Inflammatory macrophage treated with lipopolysaccharide for 4 hours (primary cell): ENCODE measurements at regions not wholly inside any gene's neighbourhood (a gene's known extent, or its start where the extent isn't known, plus 50 kb on each side); places are given as distances from the start of the nearest gene placed in this dataset.
A peak's percentile ranks its signal among the peaks of the same experiment; 100 is the strongest.

ENCODE experiments used
- DNase-seq: peaks from one replicate; pipeline ENCODE4 v3.0.0-alpha.2; 2020

DNA sequence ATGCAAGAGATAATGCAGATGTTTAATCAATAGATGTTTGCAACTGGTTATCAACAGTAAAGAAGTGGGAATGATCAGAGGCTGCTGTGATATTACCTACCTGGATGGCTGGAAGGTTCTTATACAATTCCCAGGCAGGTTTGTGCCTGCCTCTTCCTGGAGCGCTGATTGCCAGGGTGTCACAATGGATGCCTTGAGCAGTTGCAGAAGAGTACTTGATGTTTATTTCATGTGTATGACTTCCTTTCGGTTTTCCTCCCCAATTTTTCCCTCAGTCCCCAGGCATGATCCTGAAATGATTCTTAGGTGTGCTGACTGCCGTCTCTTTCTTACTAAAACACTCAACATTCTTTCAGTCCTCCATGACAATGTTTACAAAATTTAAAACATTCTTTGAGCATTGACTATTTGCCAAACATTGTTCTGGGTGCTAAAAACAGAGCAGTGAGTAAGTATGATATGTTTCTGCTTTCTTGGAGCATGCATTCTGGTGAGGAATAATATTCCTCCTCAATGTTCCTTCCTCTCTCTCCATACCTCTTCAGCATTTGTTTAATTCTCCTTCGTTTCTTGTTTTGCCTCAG is 416.6 kb upstream of the TRIB2 start:
- no peak for DNase-seq

DNA sequence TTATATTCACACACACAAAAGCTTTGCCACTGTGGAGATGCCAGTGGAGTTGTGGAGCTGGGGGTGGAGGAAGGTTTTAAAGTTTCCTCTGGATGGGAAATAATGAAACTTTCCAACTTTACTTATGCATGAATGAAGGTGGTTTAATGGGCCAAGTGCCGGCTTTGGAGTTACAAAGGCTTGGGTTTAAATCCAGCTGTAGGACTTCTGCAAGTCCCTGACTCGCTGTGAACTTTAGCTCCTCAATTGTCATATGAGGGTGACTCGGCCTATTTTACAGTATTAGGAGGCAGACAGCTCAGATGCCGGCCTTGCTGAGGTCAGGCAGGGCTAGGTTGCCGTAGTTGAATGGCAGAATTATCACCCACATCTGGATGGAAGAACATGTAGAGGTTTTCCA is 415.8 kb upstream of the TRIB2 start:
- DNase-seq: no peak

DNA sequence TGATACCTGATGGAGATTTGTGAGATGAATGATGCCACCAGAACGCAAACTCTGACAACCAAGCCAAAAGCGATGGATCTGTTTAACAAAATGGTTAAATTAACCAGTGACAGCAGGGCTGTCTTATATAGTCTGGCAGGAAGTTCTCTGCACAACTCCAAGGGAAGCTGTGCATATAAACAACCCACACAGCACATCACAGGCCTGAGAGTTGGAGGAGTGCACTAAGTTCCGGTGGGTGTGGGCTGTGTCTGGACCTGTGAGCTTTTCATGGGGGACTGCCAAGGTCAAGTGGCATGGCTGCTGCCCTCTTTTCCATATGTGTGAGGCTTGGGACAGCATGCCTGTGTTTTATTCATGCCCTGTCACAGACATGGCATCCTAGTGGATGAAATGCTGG is 414.6 kb upstream of the TRIB2 start:
- DNase-seq: no peak

DNA sequence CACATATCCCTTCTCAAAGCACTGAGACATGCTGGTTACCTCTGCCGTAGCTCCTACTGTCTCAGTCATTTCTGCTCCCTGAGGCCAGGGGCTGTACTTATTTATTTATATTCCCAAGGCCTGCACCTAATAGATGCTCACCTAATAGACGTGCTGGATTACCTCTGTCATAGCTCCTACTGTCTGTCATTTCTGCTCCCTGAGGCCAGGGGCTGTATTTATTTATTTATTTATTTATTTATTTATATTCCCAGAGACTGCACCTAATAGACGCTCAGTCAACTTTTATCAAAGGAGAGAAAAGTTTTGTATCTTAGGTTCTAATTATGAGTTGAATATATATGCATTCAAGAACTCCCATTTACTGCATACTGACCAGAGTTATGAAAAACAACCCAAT is 414.0 kb upstream of the TRIB2 start:
- no peak for DNase-seq

DNA sequence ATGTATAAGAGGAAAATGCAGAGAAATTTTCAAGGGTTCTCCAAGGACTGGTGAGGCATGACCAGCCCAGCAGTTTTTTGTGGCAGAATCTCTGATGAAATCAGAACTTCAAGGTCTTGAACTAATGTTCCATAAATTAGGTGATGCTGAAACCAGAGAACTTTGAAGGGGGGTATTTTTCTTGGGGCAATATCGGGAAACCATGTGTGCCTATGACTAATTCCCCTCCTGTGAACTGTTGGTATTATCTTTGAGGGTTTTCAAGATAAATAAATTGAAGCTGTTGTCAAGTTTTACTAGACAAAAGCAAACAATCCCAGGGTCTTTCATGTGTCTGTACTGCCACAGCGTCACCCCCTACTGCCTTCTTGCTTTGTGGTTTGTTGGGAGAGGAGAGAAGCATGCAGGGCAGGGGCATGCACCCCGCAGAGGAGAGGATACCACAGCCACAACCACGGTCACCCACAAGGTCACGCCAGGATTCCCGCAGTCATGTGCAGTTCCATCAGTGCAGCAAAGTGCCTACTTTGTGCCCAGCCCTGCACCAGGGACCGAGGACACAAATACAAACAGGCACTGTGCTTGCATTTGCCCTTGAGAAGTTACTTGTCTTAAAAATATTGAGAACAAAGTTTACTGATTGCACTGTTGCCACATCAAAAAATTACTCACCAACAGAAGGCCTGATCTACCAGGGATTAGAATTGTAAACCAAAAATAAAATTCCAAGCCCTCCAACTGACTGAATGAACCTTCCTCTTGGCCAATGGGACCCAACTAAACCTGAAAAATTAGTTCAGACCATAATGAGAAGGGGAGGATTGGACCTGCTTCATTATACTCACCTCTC is 413.3 kb upstream of the TRIB2 start:
- DNase-seq: no peak

DNA sequence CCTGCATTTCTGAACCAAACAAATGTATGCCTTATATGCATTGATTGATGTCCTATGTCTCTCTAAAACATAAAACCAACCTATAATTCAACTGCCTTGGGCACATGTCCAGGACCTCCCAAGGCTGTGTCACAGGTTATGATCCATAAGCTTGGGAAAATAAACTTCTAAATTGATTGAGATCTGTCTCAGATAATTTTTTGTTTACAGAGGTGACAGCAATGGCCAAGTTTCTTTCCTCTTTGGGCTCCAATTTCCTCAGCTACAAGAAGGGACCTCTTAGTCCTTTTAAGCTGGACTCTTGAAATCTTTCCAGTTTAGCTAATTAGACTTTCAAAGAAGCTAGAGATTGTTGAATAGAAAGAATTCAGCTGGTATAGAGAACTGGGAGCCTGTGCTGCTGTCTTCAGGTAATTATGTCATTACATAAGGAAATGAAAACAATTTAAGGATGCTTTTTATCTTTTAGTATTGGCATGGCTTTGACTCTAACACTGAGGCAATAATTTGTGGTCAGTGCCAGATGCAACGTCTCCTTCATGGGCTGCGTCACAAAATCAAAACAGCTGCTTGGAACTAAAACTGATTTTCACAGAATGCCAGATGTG is 412.1 kb upstream of the TRIB2 start:
- DNase-seq: no peak

DNA sequence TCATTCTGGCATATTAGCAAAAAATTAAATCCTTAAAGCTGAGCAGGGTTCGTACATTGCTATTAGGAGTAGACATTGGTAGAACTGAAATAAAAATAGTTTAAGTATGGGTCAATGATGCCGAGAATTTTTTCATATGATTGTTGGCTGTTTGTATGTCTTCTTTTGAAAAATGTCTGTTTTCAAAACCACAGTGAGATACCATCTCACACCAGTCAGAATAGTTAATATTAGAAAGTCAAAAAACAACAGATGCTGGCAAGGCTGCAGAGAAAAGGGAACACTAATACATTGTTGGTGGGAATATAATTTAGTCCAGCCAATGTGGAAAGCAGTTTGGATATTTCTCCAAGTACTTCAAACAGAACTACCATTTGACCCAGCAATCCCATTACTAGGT is 410.8 kb upstream of the TRIB2 start:
- DNase-seq: no peak

DNA sequence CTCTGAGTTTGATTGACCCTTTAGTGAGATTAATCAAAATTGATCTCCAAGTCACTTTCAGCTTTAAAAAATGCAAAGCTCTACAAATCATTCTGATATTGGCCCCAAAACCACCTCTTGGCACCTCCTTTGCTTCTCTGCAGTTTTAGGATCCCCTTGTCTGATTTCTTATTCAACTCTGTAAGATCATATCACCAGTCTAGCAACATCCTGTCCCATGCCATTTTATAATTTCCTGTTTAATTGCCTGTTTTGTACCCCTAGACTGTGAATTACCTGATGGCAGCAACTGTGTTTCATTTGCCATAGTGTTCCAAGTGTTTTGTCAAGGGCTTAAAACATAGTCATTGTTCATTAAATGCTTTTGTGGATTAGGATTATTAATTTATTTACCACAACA is 406.3 kb upstream of the TRIB2 start:
- DNase-seq: no peak

DNA sequence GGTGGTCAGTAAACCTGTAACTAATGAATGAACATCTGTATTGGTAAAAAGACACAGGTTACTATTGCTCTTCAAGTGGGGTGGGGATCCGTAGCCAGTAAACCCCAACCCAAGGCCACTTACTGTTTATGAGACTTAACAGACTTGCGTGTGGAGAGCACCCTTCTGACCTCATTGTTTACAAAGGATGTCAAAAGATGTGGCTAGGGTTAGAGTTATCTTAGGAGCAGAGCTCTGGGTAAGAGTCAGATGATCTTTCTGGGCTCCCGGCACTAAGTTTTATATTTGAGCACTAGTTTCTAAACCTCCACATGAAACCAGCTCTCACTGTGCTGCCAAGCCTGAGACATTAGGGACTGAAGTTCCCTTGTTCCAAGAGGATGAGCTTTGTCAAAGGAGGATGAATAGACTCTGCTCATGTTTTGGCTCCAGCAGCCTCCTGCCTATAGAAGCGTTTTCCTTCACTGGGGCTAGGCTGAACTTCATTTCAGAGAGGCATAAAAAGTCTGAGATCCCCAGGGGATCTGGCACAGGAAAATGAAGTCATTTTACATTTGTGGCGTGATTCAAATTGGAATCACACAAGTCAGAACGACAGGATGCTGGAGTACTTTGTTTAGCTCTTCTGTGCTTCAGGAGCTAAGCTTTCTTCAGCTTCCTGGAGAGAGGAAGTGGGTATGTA is 403.1 kb upstream of the TRIB2 start:
- no peak for DNase-seq

DNA sequence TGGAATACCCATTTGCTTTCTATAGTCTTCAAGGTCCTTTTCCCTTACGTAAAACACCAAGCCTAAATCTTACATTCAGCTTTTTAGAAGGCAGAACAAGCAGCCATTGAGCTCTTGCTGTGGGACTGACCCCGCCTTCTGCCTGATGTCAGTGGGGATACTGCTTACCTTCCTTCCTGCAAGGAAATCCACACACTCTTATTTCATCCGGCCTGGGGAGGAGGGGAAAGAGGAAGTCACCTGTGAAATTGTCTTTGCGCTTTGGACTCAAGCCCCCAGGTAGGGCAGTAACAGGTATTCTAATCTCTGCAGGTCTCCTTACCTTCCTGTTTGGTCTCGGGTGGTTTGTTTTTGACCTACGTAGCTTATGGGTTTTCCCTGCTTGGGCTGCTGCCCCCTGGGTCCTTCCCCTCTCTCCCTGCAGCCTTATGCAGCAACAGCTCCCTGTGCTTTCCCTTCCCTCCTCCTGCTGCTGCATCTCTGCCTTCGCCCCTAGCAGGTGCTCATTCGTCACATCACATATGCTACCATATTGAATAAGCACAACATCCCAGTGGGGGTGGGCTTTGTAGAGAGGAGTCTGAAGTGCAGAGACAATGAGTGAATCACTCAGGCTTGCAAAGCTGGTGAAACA is 402.5 kb upstream of the TRIB2 start:
- no peak for DNase-seq

DNA sequence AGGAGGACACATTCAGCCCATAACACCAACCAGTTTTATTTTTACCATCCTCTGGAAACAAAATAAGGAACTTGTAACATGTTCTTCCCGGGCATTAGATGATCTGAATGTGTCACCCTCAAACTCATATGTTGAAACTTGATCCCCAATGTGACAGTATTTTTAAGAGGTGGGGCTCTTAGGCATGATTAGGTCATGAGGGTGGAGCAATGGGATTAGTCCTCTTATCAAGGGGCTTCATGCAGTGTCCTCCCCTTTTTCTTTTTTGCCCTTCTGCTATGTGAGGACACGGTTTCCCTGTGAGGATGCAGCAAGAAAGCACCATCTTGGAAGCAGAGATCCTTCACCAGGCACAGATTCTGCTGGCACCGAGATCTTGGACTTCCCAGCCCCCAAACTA is 401.5 kb upstream of the TRIB2 start:
- peak; percentile 26 for DNase-seq

DNA sequence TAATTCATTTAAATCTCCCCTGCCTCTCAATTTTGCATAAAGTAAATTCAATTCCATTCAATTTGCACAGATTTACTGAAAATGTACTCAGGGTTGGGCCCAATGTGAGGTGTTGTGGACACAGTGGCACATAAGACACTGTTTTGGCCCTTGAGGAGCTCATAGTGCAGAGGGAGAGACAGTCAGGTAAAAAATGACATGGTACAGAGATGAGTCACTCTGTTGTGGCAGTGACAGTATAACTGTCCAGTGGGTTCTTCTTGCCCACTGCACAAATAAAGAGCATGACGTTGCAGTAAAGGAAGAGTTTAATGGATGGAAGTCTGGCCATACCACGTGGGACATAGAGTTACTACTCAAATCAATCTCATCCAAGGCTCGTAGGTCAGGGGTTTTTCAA is 400.3 kb upstream of the TRIB2 start:
- DNase-seq: no peak

DNA sequence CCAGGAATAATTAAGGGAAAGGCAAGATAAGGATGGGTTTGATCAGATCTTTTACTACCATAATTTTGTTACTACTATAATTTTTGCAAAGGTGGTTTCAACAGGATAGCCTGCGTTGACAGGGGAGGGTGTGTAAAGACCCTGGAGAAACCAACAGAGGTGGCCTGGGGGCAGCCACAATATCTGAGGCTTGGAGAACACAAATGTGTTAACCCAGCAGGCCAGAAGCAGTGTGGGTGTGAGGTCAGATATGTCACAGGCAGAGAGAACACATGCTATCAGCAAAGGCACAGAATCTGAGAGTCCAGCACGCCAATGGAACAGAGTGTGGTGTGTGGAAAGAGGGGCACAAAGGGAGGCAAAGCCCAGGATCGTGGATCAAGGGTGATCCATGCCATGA is 399.4 kb upstream of the TRIB2 start:
- no peak for DNase-seq

DNA sequence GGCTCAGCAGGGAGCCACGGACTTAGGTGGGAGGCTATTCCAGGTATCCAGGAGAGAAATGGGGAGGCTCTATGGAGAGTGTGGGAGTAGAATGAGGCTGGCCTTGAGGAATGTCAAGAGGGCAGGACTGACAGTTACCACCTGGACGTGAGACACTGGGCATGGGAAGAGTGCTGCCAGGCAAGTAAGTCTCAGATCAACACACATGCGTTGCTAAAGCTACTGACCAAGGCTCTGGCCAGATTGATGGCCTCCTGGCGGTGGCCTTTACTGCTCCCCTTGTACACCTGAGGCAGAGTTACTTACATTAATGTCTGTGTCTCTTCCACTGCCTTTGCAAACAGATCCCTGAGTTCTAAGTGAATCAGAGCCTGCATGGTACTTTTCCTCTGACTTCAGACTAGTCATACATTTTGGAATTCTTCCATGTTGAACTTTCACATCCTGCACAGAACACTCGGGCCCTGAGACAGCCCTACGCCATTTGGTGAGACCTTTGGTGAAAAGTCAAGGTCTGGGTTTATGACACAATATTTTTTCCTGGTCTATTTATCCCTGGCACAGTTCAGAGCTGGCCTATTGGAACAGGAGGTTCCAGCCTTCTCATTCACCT is 398.8 kb upstream of the TRIB2 start:
- no peak for DNase-seq

DNA sequence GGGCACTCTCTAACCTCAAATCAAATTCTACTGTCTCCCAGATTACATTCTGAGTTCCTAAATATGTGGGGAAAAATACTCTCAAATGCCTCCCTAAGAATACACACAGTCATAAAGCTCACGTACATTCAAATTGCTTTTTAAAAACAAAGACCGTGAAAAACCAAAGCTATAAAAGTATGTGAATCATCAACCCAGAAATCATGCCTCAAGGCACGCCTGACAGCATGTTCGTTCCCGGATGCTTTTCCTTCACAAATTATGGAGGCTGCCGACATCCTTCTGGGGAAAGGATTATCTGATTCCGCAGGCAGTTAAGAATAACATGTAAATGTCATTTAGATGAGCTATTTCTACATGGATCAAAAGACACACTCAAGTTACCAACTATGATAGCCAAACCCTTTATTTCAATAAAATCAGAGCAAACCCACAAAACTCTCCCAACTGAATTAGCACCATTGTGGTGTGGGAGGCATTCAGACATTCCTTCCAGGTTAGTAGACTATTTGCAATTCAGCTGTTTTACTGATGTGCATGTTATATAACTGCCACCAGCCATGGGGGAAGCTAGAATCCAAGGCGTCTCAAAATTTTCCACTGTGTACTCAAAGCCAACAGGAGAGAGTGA is 398.2 kb upstream of the TRIB2 start:
- no peak for DNase-seq

DNA sequence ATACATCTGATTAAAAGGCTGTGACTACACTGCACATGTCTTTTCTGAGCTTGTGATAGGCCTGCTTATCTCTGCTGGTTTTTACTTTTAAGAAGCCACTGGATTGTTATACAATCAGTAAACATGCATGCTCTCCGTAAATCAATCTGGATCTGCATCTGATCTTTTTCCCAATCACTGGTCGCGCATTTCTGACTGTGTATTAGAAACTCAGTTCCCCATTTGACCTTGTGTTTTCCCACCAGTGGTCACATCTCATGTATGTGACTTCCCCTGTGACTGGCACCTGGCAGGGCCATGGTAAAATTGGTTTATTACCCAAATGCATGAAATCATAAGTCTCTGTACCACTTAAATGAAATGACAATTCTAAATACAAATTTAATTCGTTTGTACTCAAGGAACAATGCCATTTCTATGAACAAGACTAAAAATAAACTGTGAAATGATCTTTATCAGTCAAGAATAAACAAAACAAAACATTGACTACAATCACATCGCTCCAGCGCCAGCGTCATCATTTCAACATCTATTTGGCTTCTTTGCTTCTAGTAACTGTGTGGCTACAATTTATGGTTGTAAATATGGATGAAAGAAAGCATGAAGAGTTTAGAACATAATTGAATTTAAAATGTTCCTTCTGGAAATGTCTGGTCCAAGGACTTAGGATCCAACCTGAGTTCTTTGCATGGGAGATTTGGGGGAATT is 396.6 kb upstream of the TRIB2 start:
- peak; percentile 6 for DNase-seq

DNA sequence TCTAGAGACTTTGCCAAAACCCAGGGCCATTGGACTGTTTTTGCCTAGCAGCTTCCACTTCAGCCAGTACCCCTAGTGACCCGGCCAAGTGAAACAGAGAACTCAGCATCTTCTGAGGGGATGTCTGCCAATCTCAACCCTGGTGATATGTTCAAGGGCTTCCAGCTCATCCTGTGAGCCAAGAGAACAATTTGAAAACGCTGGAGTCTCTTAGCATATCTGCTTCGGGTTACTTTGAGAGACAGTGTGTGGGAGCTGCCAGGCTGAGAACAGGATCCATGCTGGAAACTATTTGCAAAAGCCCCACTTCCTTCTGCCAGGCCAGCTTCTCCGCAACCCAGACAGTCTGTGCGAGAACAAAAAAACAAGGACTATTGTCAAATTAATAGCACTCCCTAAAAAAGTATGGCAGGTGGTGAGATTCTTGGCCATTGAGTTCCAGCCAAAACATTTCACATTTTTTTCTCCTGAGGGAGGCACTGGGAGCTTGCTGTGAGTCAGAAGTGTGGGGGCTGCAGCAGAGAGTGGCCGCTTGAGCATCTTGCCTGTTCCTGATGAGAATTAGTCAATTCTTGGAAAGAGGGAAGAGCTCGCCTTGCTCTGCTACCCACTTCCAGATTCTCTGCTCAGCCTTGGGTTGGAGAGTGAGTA is 395.6 kb upstream of the TRIB2 start:
- DNase-seq: peak; percentile 54

DNA sequence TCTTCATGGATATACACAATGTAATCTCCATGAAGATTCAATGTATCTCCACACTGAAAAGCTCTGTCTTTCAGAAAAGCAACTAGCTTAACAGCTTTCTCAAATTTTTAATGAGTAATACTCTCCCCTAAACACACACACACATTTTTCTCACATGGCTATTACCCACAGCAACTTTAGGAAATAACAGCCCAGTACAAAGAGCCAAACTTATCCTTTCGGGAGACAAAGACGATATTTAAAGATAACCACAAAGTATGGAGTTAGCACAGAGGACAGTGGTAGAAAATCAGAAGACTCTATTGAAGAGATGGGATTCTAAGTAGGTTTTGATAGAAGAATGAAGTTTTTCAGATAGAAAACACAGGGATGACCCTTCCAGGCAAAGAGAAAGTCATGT is 394.9 kb upstream of the TRIB2 start:
- no peak for DNase-seq

DNA sequence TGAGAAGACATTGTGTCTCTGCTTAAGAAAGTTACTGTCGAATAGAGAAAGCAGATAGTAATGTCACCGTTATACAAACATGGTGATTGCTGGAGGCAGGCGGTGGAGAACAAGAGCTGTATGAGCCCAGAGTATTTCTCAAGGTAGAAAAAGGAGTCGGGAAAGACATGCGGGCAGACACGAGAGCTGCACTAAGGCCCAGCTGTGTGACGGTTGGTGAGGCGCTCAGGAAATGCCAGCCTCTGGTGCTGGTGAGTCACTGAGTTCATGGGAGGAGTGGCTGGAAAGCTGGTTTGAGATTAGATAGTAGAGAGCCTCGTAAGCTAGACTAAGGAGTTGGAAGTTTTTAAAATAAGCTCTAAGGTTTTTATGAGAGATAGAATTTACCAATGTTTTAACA is 390.9 kb upstream of the TRIB2 start:
- peak; percentile 16 for DNase-seq

DNA sequence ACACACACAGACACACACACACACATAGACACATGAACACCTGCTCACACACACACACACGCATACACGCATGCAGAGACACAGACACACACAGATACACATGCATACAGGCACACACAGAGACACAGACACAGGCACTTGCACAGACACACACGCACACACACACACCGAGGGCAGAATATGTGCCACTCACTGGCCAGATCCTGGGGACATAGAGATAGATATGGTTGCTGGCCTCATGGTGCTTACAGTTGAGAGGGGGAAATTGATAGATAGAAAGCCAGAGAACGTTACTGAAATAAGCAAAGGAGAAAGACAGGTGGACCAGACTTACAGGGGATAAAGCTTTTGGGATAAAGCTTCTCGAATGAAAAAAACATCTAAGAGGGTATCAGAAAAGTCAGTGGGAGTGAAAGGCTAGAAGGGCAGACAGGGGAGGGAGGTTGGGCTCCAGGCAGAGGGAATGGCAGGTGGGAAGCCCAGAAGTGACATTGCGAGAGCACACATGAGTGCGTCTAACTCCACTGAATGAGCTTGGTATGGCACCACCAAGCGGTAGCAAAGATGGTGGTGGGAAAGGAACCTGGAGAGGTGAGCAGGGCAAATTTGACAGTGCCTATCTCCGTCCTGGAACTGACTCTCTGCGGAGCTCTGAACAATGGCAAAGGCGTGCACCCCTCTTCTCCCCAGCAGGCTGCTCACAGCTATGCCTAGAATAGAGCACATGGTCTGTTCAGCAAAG is 390.1 kb upstream of the TRIB2 start:
- DNase-seq: no peak
